ENCODE measurements at regions not wholly inside any gene's neighbourhood (a gene's known extent, or its start where the extent isn't known, plus 50 kb on each side); places are given as distances from the start of the nearest gene placed in this dataset.

DNA sequence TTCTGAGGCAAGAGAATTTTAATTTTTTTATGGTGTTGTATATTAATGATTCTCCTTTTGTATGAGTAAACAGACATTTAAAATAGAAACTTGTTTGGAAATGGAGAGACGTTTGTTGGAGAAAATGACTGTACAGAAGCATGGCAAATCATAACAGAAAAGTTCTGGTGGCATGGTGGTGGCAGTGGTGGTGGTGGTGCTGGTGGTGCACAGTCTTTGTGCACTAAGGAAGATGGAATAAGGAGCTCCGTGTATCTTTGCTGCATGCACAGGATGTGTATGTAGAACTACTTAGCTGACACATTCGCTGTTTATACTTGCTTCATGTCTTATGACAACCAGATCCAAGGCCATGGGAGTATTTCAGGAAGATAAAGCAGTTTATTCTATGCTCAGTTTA lies 294.9 kb downstream of the UTRN start:
- H3K9me3 ChIP-seq (ENCODE audit: low read length), result no peaks in the 10 kb centered on the region
- no peak overlapping the region for H3K9ac ChIP-seq (ENCODE audit: low read length)
- H3F3A ChIP-seq (ENCODE audit: insufficient read depth, low read length), result no peaks in the 10 kb centered on the region
- H3K27ac ChIP-seq (ENCODE audit: low read depth, low read length, poor library complexity, severe bottlenecking), result no peak overlapping the region
- no peaks in the 10 kb centered on the region for H3K9me2 ChIP-seq (ENCODE audit: low read depth, low read length)
- no peaks in the 10 kb centered on the region for H3K36me3 ChIP-seq (ENCODE audit: insufficient read depth, low read length)
- no peaks in the 10 kb centered on the region for H3K79me2 ChIP-seq (ENCODE audit: insufficient read depth, low read length)
- H3K27me3 ChIP-seq (ENCODE audit: insufficient read depth, low read length), result no peaks in the 10 kb centered on the region
- H2AFZ ChIP-seq (ENCODE audit: low read length), result no peak overlapping the region
- no peak overlapping the region for H3K4me3 ChIP-seq (ENCODE audit: low read depth, low read length, poor library complexity, severe bottlenecking)
- TF ChIP-seq, protein P1, sequence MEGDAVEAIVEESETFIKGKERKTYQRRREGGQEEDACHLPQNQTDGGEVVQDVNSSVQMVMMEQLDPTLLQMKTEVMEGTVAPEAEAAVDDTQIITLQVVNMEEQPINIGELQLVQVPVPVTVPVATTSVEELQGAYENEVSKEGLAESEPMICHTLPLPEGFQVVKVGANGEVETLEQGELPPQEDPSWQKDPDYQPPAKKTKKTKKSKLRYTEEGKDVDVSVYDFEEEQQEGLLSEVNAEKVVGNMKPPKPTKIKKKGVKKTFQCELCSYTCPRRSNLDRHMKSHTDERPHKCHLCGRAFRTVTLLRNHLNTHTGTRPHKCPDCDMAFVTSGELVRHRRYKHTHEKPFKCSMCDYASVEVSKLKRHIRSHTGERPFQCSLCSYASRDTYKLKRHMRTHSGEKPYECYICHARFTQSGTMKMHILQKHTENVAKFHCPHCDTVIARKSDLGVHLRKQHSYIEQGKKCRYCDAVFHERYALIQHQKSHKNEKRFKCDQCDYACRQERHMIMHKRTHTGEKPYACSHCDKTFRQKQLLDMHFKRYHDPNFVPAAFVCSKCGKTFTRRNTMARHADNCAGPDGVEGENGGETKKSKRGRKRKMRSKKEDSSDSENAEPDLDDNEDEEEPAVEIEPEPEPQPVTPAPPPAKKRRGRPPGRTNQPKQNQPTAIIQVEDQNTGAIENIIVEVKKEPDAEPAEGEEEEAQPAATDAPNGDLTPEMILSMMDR (IDR thresholded peaks at IDR 0.05; ENCODE audit: low read length), result no peak
- TF ChIP-seq EZH2 (IDR thresholded peaks at IDR 0.05; ENCODE audit: borderline replicate concordance, low read length), result no peak
- H4K20me1 ChIP-seq (ENCODE audit: insufficient read depth, low read length), result no peaks in the 10 kb centered on the region
- H3K4me2 ChIP-seq (ENCODE audit: low read length), result no peak overlapping the region
- H3K4me1 ChIP-seq (ENCODE audit: insufficient read depth, low read length, severe bottlenecking), result peaks cover 25% of the 10 kb centered on the region

DNA sequence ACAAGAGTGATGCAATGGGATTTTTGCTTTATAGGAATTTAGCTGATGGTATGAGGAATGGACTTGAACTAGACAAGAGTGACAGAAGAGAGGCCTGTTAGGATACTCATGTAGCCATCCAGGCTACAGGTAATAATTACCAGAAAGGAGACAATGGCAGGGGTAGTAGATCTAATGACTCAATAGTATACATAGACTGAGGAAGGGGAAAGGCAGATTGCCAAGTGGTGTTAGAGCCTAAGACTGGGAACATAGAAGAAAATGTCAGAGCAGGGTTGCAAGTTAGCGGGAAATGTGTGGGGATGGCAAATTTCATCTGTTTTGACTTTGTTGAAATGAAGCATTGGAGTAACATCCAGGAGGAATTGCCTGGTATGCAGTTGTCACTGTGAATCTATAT lies 295.6 kb downstream of the UTRN start:
- Histone ChIP-seq H2AFZ (ENCODE audit: low read length) (no peak overlapping the region), H3K9me3 (ENCODE audit: low read length) (no peaks in the 10 kb centered on the region), H3K4me2 (ENCODE audit: low read length) (no peak overlapping the region), H3F3A (ENCODE audit: insufficient read depth, low read length) (no peaks in the 10 kb centered on the region), H3K27ac (ENCODE audit: low read depth, low read length, poor library complexity, severe bottlenecking) (no peak overlapping the region), H3K9me2 (ENCODE audit: low read depth, low read length) (no peaks in the 10 kb centered on the region), H3K4me1 (ENCODE audit: insufficient read depth, low read length, severe bottlenecking) (peaks cover 31% of the 10 kb centered on the region), H3K4me3 (ENCODE audit: low read depth, low read length, poor library complexity, severe bottlenecking) (no peak overlapping the region), H4K20me1 (ENCODE audit: insufficient read depth, low read length) (no peaks in the 10 kb centered on the region), H3K9ac (ENCODE audit: low read length) (no peak overlapping the region), H3K36me3 (ENCODE audit: insufficient read depth, low read length) (no peaks in the 10 kb centered on the region), H3K27me3 (ENCODE audit: insufficient read depth, low read length) (no peaks in the 10 kb centered on the region), H3K79me2 (ENCODE audit: insufficient read depth, low read length) (no peaks in the 10 kb centered on the region)
- TF ChIP-seq EZH2 (IDR thresholded peaks at IDR 0.05; ENCODE audit: borderline replicate concordance, low read length), result no peak
- TF ChIP-seq, protein P1 (IDR thresholded peaks at IDR 0.05; ENCODE audit: low read length), result no peak

DNA sequence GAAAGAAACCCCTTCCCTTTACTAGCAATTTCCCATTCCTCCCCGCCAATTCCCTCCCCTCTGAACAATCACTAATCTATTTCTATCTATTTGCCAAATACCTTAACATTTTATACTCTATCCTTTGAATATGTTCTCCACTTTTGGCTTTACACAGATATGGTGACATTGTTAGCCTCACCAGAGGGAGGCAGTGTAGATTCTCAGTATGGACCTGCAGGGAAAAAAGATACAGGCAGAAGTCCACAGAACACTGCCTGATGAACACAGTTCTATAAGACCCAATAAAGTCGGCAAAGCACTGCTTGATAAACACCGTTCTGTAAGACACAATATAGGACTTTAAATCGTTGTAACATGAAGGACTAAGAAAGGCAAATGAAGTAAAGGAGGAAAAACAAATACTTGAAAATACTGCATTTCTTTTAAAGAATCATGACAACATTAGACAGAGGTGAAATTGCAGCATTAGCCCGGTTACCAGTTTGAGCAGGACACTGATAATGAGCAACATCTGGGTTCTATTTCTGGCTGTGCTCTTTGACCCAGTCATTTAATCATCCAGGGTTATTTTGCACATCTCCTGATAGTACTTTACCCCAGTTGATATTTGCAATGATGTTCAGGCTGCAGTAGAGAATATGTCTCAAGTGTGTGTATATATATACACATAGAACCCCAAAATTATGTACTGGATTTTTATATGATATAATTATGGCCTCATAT lies 296.8 kb downstream of the UTRN start:
- H3K36me3 ChIP-seq (ENCODE audit: insufficient read depth, low read length), result no peaks in the 10 kb centered on the region
- no peaks in the 10 kb centered on the region for H3F3A ChIP-seq (ENCODE audit: insufficient read depth, low read length)
- TF ChIP-seq EZH2 (IDR thresholded peaks at IDR 0.05; ENCODE audit: borderline replicate concordance, low read length), result no peak
- TF ChIP-seq, protein P1 (IDR thresholded peaks at IDR 0.05; ENCODE audit: low read length), result peak; percentile 80
- no peaks in the 10 kb centered on the region for H3K79me2 ChIP-seq (ENCODE audit: insufficient read depth, low read length)
- no peaks in the 10 kb centered on the region for H4K20me1 ChIP-seq (ENCODE audit: insufficient read depth, low read length)
- no peaks in the 10 kb centered on the region for H3K9me2 ChIP-seq (ENCODE audit: low read depth, low read length)
- no peaks in the 10 kb centered on the region for H3K9me3 ChIP-seq (ENCODE audit: low read length)
- H2AFZ ChIP-seq (ENCODE audit: low read length), result no peak overlapping the region
- H3K27ac ChIP-seq (ENCODE audit: low read depth, low read length, poor library complexity, severe bottlenecking), result no peak overlapping the region
- no peak overlapping the region for H3K4me3 ChIP-seq (ENCODE audit: low read depth, low read length, poor library complexity, severe bottlenecking)
- H3K27me3 ChIP-seq (ENCODE audit: insufficient read depth, low read length), result no peaks in the 10 kb centered on the region
- H3K9ac ChIP-seq (ENCODE audit: low read length), result no peak overlapping the region
- no peak overlapping the region for H3K4me2 ChIP-seq (ENCODE audit: low read length)
- peaks cover 43% of the 10 kb centered on the region for H3K4me1 ChIP-seq (ENCODE audit: insufficient read depth, low read length, severe bottlenecking)

Measured in OCI-LY1 (cell line).